ENCODE measurements at regions not wholly inside any gene's neighbourhood (a gene's known extent, or its start where the extent isn't known, plus 50 kb on each side); places are given as distances from the start of the nearest gene placed in this dataset.

DNA sequence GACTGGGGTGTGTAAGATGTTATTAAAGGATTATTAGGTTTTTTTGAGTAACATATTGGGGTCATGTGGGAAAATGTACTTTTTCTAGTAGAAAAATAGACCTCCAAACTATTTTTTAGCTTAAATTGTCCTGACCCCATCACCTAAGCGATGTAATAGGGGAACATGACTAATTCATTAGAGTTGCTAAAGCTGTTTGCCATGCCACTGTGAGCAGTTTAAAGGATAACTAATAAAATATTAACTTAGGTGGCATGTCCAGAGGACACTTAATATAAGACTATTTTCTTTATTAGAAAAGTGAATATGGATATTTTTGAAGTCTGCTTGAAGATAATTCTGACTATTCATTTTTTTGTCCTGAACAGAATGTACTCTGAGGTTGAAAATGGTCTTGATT lies 545.9 kb upstream of the BTBD3 start:
- TF ChIP-seq CTCF (IDR thresholded peaks at IDR 0.05; ENCODE audit: insufficient read depth, low read depth, low read length): no peak
- no peak for TF ChIP-seq EZH2 (IDR thresholded peaks at IDR 0.05; ENCODE audit: insufficient read depth, low read length)
